CD4-positive, CD25-positive, alpha-beta regulatory T cell (primary cell): ENCODE measurements at regions not wholly inside any gene's neighbourhood (a gene's known extent, or its start where the extent isn't known, plus 50 kb on each side); places are given as distances from the start of the nearest gene placed in this dataset.
"Not testable (repeated sequence)": the region's sequence is repeated elsewhere in the genome, so short reads cannot be mapped to it uniquely, and the experiment has no call there.

Experiments
- ATAC-seq, 2 donors: fragments of 150-1000 bp; cut with Tn5 transposase; one replicate each; pipeline ENCODE4 v1.10.0; 2021; ENCODE audit warnings: low read depth in 2 of 2, moderate number of reproducible peaks in 2 of 2, moderate library complexity in 1 of 2
- DNase-seq, 3 donors: peaks; one replicate each; pipeline versions ENCODE4 v3.0.0 to v3.0.0-alpha.2; 2012 to 2022; ENCODE audit warnings: mixed read lengths in 1 of 3
- H3K27ac ChIP-seq: one replicate; pipeline ENCODE4 v1.7.0; 2013; ENCODE audit warnings: mild to moderate bottlenecking, low read length; ENCODE audit not compliant: insufficient read depth, poor library complexity, severe bottlenecking
- H3K27me3 ChIP-seq: one replicate; pipeline ENCODE4 v1.7.0; 2013; ENCODE audit warnings: low read length; ENCODE audit not compliant: control insufficient read depth, insufficient read depth
- H3K36me3 ChIP-seq: one replicate; pipeline ENCODE4 v1.7.0; 2013; ENCODE audit warnings: mild to moderate bottlenecking, low read length, moderate library complexity; ENCODE audit not compliant: control insufficient read depth, insufficient read depth
- H3K4me1 ChIP-seq: 2 replicates; pipeline ENCODE4 v1.7.0; 2013; ENCODE audit warnings: mild to moderate bottlenecking, low read length; ENCODE audit not compliant: insufficient read depth, control insufficient read depth, poor library complexity, severe bottlenecking
- H3K4me3 ChIP-seq: one replicate; pipeline ENCODE4 v1.7.0; 2013; ENCODE audit warnings: low read depth, mild to moderate bottlenecking, low read length, moderate library complexity
- H3K9me3 ChIP-seq, 2 experiments: 1 replicate in 1 of 2; 2 replicates in 1 of 2; pipeline ENCODE4 v1.7.0; 2013; ENCODE audit warnings: low read length in 2 of 2, mild to moderate bottlenecking in 1 of 2, moderate library complexity in 1 of 2; ENCODE audit not compliant: control insufficient read depth in 2 of 2
- H3K27ac Mint-ChIP-seq, 3 donors: one replicate each; pipeline ENCODE4 v1.8.0; 2020 to 2022; ENCODE audit warnings: mild to moderate bottlenecking in 3 of 3, mixed read lengths in 3 of 3, moderate library complexity in 2 of 3
- H3K27me3 Mint-ChIP-seq: one replicate; pipeline ENCODE4 v1.8.0; 2022; ENCODE audit warnings: mild to moderate bottlenecking, mixed read lengths
- H3K36me3 Mint-ChIP-seq: one replicate; pipeline ENCODE4 v1.8.0; 2020; ENCODE audit warnings: mixed read lengths
- H3K4me1 Mint-ChIP-seq, 4 donors: one replicate each; pipeline ENCODE4 v1.8.0; 2020 to 2022; ENCODE audit warnings: mixed read lengths in 4 of 4, mild to moderate bottlenecking in 1 of 4
- H3K4me3 Mint-ChIP-seq, 4 donors: one replicate each; pipeline ENCODE4 v1.8.0; 2020 to 2022; ENCODE audit warnings: mild to moderate bottlenecking in 4 of 4, mixed read lengths in 4 of 4, moderate library complexity in 3 of 4
- H3K9me3 Mint-ChIP-seq, 7 donors: one replicate each; pipeline ENCODE4 v1.8.0; 2020 to 2022; ENCODE audit warnings: mixed read lengths in 7 of 7, mild to moderate bottlenecking in 3 of 7, moderate library complexity in 2 of 7

- H3K9me3 Mint-ChIP-seq, result peaks cover 0 to 4% (median 0%) of the 10 kb centered on the region in 7 donors
- Histone ChIP-seq H3K27ac (no peak overlapping the region), H3K4me3 (no peak overlapping the region), H3K4me1 (no peaks in the 10 kb centered on the region), H3K36me3 (no peaks in the 10 kb centered on the region), H3K27me3 (no peaks in the 10 kb centered on the region), H3K9me3 (no peaks in the 10 kb centered on the region)
- no peak for DNase-seq
- H3K27me3 Mint-ChIP-seq, result no peaks in the 10 kb centered on the region
- no peak overlapping the region for H3K27ac Mint-ChIP-seq
- H3K4me1 Mint-ChIP-seq, result no peaks in the 10 kb centered on the region
- H3K4me3 Mint-ChIP-seq, result no peak overlapping the region
- ATAC-seq, result no peak
- H3K36me3 Mint-ChIP-seq, result no peaks in the 10 kb centered on the region
These were observed 71.0 kb upstream of the CYRIA start for GRCh38 chr2:16736633-16737032.

GRCh38 chr2:16729335-16729734 is 63.7 kb upstream of the CYRIA start:
- DNase-seq (no peak), ATAC-seq (no peak)
- no peak overlapping the region for H3K4me3 ChIP-seq

GRCh38 chr2:16728351-16729136 is 62.9 kb upstream of the CYRIA start:
- no peaks in the 10 kb centered on the region for H3K27me3 Mint-ChIP-seq
- H3K4me1 ChIP-seq, result no peaks in the 10 kb centered on the region
- DNase-seq (no peak), ATAC-seq (no peak)
- no peak overlapping the region for H3K4me3 ChIP-seq
- no peaks in the 10 kb centered on the region for H3K4me1 Mint-ChIP-seq
- no peak overlapping the region for H3K27ac ChIP-seq
- no peaks in the 10 kb centered on the region for H3K36me3 ChIP-seq
- peaks cover 0 to 5% (median 0%) of the 10 kb centered on the region in 7 donors for H3K9me3 Mint-ChIP-seq
- no peak overlapping the region for H3K4me3 Mint-ChIP-seq
- H3K27ac Mint-ChIP-seq, result no peak overlapping the region
- no peaks in the 10 kb centered on the region for H3K9me3 ChIP-seq
- H3K36me3 Mint-ChIP-seq, result no peaks in the 10 kb centered on the region
- H3K27me3 ChIP-seq, result no peaks in the 10 kb centered on the region

More at GRCh38 chr2:16729335-16729734, 63.7 kb upstream of the CYRIA start:
- Mint-ChIP-seq H3K36me3 (no peaks in the 10 kb centered on the region), H3K27me3 (no peaks in the 10 kb centered on the region), H3K9me3 (peaks cover 0 to 4% (median 0%) of the 10 kb centered on the region in 7 donors), H3K27ac (no peak overlapping the region), H3K4me1 (no peaks in the 10 kb centered on the region), H3K4me3 (no peak overlapping the region)
- Histone ChIP-seq H3K9me3 (no peaks in the 10 kb centered on the region), H3K4me1 (no peaks in the 10 kb centered on the region), H3K36me3 (no peaks in the 10 kb centered on the region), H3K27me3 (no peaks in the 10 kb centered on the region), H3K27ac (no peak overlapping the region)

GRCh38 chr2:16727849-16728248 is 62.2 kb upstream of the CYRIA start:
- not testable (repeated sequence) for H3K4me1 Mint-ChIP-seq, H3K4me1 ChIP-seq, H3K27ac ChIP-seq, ATAC-seq, H3K9me3 ChIP-seq, H3K27me3 Mint-ChIP-seq, H3K4me3 Mint-ChIP-seq, DNase-seq, H3K27me3 ChIP-seq, H3K27ac Mint-ChIP-seq, H3K9me3 Mint-ChIP-seq, H3K36me3 ChIP-seq, H3K36me3 Mint-ChIP-seq, H3K4me3 ChIP-seq

GRCh38 chr2:16727256-16727655 is 61.6 kb upstream of the CYRIA start:
- DNase-seq (no peak), ATAC-seq (no peak)
- no peak overlapping the region for H3K27ac ChIP-seq
- no peak overlapping the region for H3K4me3 Mint-ChIP-seq
- no peaks in the 10 kb centered on the region for H3K27me3 ChIP-seq
- H3K9me3 ChIP-seq, result no peaks in the 10 kb centered on the region
- H3K9me3 Mint-ChIP-seq, result peaks cover 0 to 5% (median 0%) of the 10 kb centered on the region in 7 donors
- no peaks in the 10 kb centered on the region for H3K4me1 Mint-ChIP-seq
- H3K4me3 ChIP-seq, result no peak overlapping the region
- no peak overlapping the region for H3K27ac Mint-ChIP-seq
- no peaks in the 10 kb centered on the region for H3K4me1 ChIP-seq
- no peaks in the 10 kb centered on the region for H3K36me3 ChIP-seq
- H3K36me3 Mint-ChIP-seq, result no peaks in the 10 kb centered on the region
- no peaks in the 10 kb centered on the region for H3K27me3 Mint-ChIP-seq

GRCh38 chr2:16726577-16726976 is 60.9 kb upstream of the CYRIA start:
- Mint-ChIP-seq H3K9me3 (peaks cover 0 to 5% (median 0%) of the 10 kb centered on the region in 7 donors), H3K36me3 (no peaks in the 10 kb centered on the region), H3K4me1 (no peaks in the 10 kb centered on the region), H3K27ac (no peak overlapping the region), H3K4me3 (no peak overlapping the region), H3K27me3 (no peaks in the 10 kb centered on the region)
- Histone ChIP-seq H3K4me3 (no peak overlapping the region), H3K36me3 (no peaks in the 10 kb centered on the region), H3K27ac (no peak overlapping the region), H3K9me3 (no peaks in the 10 kb centered on the region), H3K27me3 (no peaks in the 10 kb centered on the region), H3K4me1 (no peaks in the 10 kb centered on the region)
- DNase-seq (no peak), ATAC-seq (no peak)

DNA sequence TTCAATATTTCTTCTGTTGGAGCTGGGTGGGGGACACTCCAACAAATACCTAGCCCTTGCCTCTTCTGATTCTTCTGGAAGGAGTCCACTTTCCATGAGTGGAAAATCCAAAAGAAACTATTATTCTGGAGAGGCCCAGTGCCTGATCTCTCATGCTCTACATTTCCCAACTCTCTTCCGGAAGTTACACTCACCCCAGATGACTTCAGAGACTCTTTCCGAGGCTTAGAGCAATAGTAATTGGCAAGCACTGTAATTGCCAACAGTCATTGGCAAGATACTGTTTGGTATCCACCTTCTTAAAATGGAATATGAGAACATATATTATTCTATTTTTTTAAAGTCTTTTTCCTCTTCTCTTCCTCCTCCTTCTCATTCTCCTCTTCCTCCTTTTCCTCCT is 60.5 kb upstream of the CYRIA start:
- H3K4me1 Mint-ChIP-seq, result no peaks in the 10 kb centered on the region
- ATAC-seq, result no peak
- Histone ChIP-seq H3K4me1 (no peaks in the 10 kb centered on the region), H3K27me3 (no peaks in the 10 kb centered on the region), H3K4me3 (no peak overlapping the region), H3K27ac (no peak overlapping the region), H3K36me3 (no peaks in the 10 kb centered on the region), H3K9me3 (no peaks in the 10 kb centered on the region)
- DNase-seq, result no peak
- peak overlapping the region in 1 of 3 donors; percentile 5 for H3K27ac Mint-ChIP-seq
- H3K27me3 Mint-ChIP-seq, result no peaks in the 10 kb centered on the region
- no peaks in the 10 kb centered on the region for H3K36me3 Mint-ChIP-seq
- peaks cover 0 to 6% (median 0%) of the 10 kb centered on the region in 7 donors for H3K9me3 Mint-ChIP-seq
- H3K4me3 Mint-ChIP-seq, result no peak overlapping the region

DNA sequence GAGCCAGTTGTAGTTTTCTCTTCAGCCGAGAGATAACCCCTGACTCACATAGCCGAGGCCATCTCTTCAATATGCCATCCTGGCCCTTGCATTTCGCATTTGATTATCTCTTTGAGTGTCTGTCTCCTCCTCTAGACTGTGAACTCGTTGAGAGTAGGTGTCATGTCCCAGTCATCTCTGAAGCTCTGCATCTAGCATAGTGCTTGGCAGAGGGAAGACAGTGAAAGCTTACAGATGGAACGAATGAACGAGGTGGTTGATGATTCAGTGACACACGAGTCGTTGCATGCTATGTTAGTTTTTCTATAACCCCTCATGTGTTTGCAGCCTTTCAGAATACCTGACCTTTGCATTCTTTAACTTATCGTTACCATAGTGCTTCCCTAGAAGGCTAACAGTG is 59.9 kb upstream of the CYRIA start:
- Mint-ChIP-seq H3K27me3 (no peaks in the 10 kb centered on the region), H3K4me1 (no peaks in the 10 kb centered on the region), H3K4me3 (no peak overlapping the region), H3K36me3 (no peaks in the 10 kb centered on the region), H3K9me3 (peaks cover 0 to 6% (median 1%) of the 10 kb centered on the region in 7 donors), H3K27ac (no peak overlapping the region)
- Histone ChIP-seq H3K9me3 (no peaks in the 10 kb centered on the region), H3K36me3 (no peaks in the 10 kb centered on the region), H3K4me3 (no peak overlapping the region), H3K27me3 (no peaks in the 10 kb centered on the region), H3K4me1 (no peaks in the 10 kb centered on the region), H3K27ac (no peak overlapping the region)
- DNase-seq (no peak), ATAC-seq (no peak)
